Liver (tissue), 8 donors: ENCODE measurements at regions not wholly inside any gene's neighbourhood (a gene's known extent, or its start where the extent isn't known, plus 50 kb on each side); places are given as distances from the start of the nearest gene placed in this dataset.

Source experiments
- DNase-seq: peaks from one replicate; pipeline ENCODE4 v3.0.0-alpha.2; 2017; ENCODE audit warnings: low spot score
- H3K27ac ChIP-seq, 2 donors: one replicate each; pipeline ENCODE4 v1.7.0; 2013; ENCODE audit warnings: inconsistent platforms in 2 of 2, low read length in 2 of 2, control low read depth in 1 of 2, low read depth in 1 of 2, mild to moderate bottlenecking in 1 of 2
- H3K27me3 ChIP-seq, 4 donors: one replicate each; pipeline versions ENCODE4 v1.6.1 to v1.7.0; 2013; ENCODE audit warnings: low read length in 3 of 4, inconsistent platforms in 1 of 4, mild to moderate bottlenecking in 1 of 4, moderate library complexity in 1 of 4; ENCODE audit not compliant: control insufficient read depth in 4 of 4, insufficient read depth in 4 of 4
- H3K36me3 ChIP-seq, 4 donors: one replicate each; pipeline versions ENCODE4 v1.6.1 to v1.7.0; 2013; ENCODE audit warnings: low read length in 3 of 4, mild to moderate bottlenecking in 3 of 4, low read depth in 1 of 4, moderate library complexity in 1 of 4; ENCODE audit not compliant: control insufficient read depth in 4 of 4, insufficient read depth in 3 of 4
- H3K4me1 ChIP-seq, 4 donors: one replicate each; pipeline versions ENCODE4 v1.6.1 to v1.7.0; 2013; ENCODE audit warnings: low read length in 3 of 4, mild to moderate bottlenecking in 3 of 4, moderate library complexity in 1 of 4; ENCODE audit not compliant: control insufficient read depth in 4 of 4, insufficient read depth in 4 of 4
- H3K4me3 ChIP-seq, 3 donors: one replicate each; pipeline versions ENCODE4 v1.6.1 to v1.7.0; 2013; ENCODE audit warnings: low read length in 3 of 3, control low read depth in 1 of 3, low read depth in 1 of 3, mild to moderate bottlenecking in 1 of 3
- H3K9ac ChIP-seq, 2 donors: one replicate each; pipeline ENCODE4 v1.7.0; 2013; ENCODE audit warnings: low read length in 2 of 2, mild to moderate bottlenecking in 2 of 2, moderate library complexity in 2 of 2, control low read depth in 1 of 2, low read depth in 1 of 2
- H3K9me3 ChIP-seq, 4 donors: one replicate each; pipeline versions ENCODE4 v1.6.1 to v1.7.0; 2013; ENCODE audit warnings: low read length in 3 of 4; ENCODE audit not compliant: control insufficient read depth in 4 of 4
- ATF3 ChIP-seq: IDR thresholded peaks from 2 replicates; pipeline ENCODE4 v1.6.1; 2016; ENCODE audit warnings: antibody characterized with exemption
- CTCF ChIP-seq: fragments of 150-350 bp; IDR thresholded peaks from 2 replicates; pipeline ENCODE4 v1.5.1; 2017; ENCODE audit warnings: improper control_type of control experiment, low read depth, low read length; ENCODE audit not compliant: missing input control
- EGR1 ChIP-seq, 2 donors: IDR thresholded peaks; 2 replicates each; pipeline ENCODE4 v1.6.1; 2016 to 2018; ENCODE audit warnings: antibody characterized with exemption in 2 of 2, low read depth in 2 of 2
- FOXA1 ChIP-seq: IDR thresholded peaks from 2 replicates; pipeline ENCODE4 v1.6.1; 2016; ENCODE audit warnings: antibody characterized with exemption
- FOXA2 ChIP-seq: IDR thresholded peaks from 2 replicates; pipeline ENCODE4 v1.6.1; 2016; ENCODE audit warnings: antibody characterized with exemption
- GABPA ChIP-seq, 2 donors: IDR thresholded peaks in 1 of 2; conservative IDR thresholded peaks in 1 of 2; 2 replicates each; pipeline ENCODE4 v1.6.1; 2016; ENCODE audit warnings: antibody characterized with exemption in 2 of 2, mild to moderate bottlenecking in 1 of 2, moderate library complexity in 1 of 2
- HNF4G ChIP-seq: IDR thresholded peaks from 2 replicates; pipeline ENCODE4 v1.6.1; 2016; ENCODE audit warnings: antibody characterized with exemption
- JUND ChIP-seq, 2 donors: IDR thresholded peaks; 2 replicates each; pipeline ENCODE4 v1.6.1; 2016; ENCODE audit warnings: antibody characterized with exemption in 2 of 2
- MAX ChIP-seq: IDR thresholded peaks from 2 replicates; pipeline ENCODE4 v1.6.1; 2016; ENCODE audit warnings: antibody characterized with exemption
- NR2F2 ChIP-seq: IDR thresholded peaks from 2 replicates; pipeline ENCODE4 v1.6.1; 2016; ENCODE audit warnings: antibody characterized with exemption
- RAD21 ChIP-seq, 2 donors: IDR thresholded peaks; 2 replicates each; pipeline ENCODE4 v1.6.1; 2016; ENCODE audit warnings: antibody characterized with exemption in 2 of 2, mild to moderate bottlenecking in 2 of 2
- REST ChIP-seq: IDR thresholded peaks from 2 replicates; pipeline ENCODE4 v1.6.1; 2016; ENCODE audit warnings: antibody characterized with exemption, mild to moderate bottlenecking
- RXRA ChIP-seq, 2 donors: IDR thresholded peaks; 2 replicates each; pipeline ENCODE4 v1.6.1; 2017 to 2018; ENCODE audit warnings: antibody characterized with exemption in 2 of 2, mild to moderate bottlenecking in 1 of 2
- SP1 ChIP-seq: IDR thresholded peaks from 2 replicates; pipeline ENCODE4 v1.6.1; 2018; ENCODE audit warnings: antibody characterized with exemption, mild to moderate bottlenecking
- TAF1 ChIP-seq: conservative IDR thresholded peaks from 2 replicates; pipeline ENCODE4 v1.6.1; 2016; ENCODE audit warnings: antibody characterized with exemption, mild to moderate bottlenecking
- YY1 ChIP-seq: IDR thresholded peaks from 2 replicates; pipeline ENCODE4 v1.6.1; 2016; ENCODE audit warnings: antibody characterized with exemption, mild to moderate bottlenecking
- ZBTB33 ChIP-seq: IDR thresholded peaks from 2 replicates; pipeline ENCODE4 v1.6.1; 2016; ENCODE audit warnings: antibody characterized with exemption
- WGBS: extraction: QIAGEN DNeasy Blood & Tissue Kit; methylation state at CpG from one replicate; pipeline ENCODE4 v1.1.7; 2013; 5-methylcytosine and 5-hydroxymethylcytosine counted together
- donor health status: healthy.
- donor health status: healthy.
- donor health status: healthy.
- donor health status: healthy.
- donor health status: healthy.

- 95% methylated on average over 10 of the region's 10 CpGs for WGBS
- H3K27me3 ChIP-seq, result no peaks in the 10 kb centered on the region
- no peak for TF ChIP-seq RAD21 (IDR thresholded peaks at IDR 0.05)
- TF ChIP-seq EGR1 (IDR thresholded peaks at IDR 0.05; ENCODE audit: low read depth in 2 of 2), result no peak
- TF ChIP-seq JUND (IDR thresholded peaks at IDR 0.05), result no peak
- TF ChIP-seq RXRA (IDR thresholded peaks at IDR 0.05), result no peak
- TF ChIP-seq FOXA2, result no peak
- TF ChIP-seq CTCF, result no peak
- TF ChIP-seq FOXA1, result no peak
- no peak for TF ChIP-seq MAX
- no peak for TF ChIP-seq REST
- TF ChIP-seq ZBTB33, result no peak
- TF ChIP-seq ATF3, result no peak
- no peak for TF ChIP-seq TAF1
- TF ChIP-seq SP1, result no peak
- no peak for TF ChIP-seq GABPA (IDR thresholded peaks at IDR 0.05 in 1 of 2, conservative IDR thresholded peaks at IDR 0.05 in 1 of 2)
Measured at GRCh38 chrX:7220121-7220520, 72.2 kb upstream of the PUDP start.

GRCh38 chrX:7219153-7219705 is 71.3 kb upstream of the PUDP start:
- H3K4me1 ChIP-seq, result no peaks in the 10 kb centered on the region
- H3K27me3 ChIP-seq, result no peaks in the 10 kb centered on the region
- no peaks in the 10 kb centered on the region for H3K9me3 ChIP-seq
- no peak for DNase-seq
- H3K4me3 ChIP-seq, result no peak overlapping the region
- H3K9ac ChIP-seq, result no peak overlapping the region
- 85% methylated on average over 7 of the region's 7 CpGs for WGBS
- no peaks in the 10 kb centered on the region for H3K36me3 ChIP-seq
- TF ChIP-seq HNF4G (no peak), RAD21 (IDR thresholded peaks at IDR 0.05) (no peak), CTCF (no peak), EGR1 (IDR thresholded peaks at IDR 0.05; ENCODE audit: low read depth in 2 of 2) (no peak), MAX (no peak), GABPA (IDR thresholded peaks at IDR 0.05 in 1 of 2, conservative IDR thresholded peaks at IDR 0.05 in 1 of 2) (no peak), ATF3 (no peak), TAF1 (no peak), RXRA (IDR thresholded peaks at IDR 0.05) (no peak), NR2F2 (no peak), FOXA1 (no peak), YY1 (no peak)
- no peak overlapping the region for H3K27ac ChIP-seq

More at GRCh38 chrX:7220121-7220520, 72.2 kb upstream of the PUDP start:
- H3K9me3 ChIP-seq, result no peaks in the 10 kb centered on the region
- H3K4me1 ChIP-seq, result no peaks in the 10 kb centered on the region
- DNase-seq, result no peak
- H3K36me3 ChIP-seq, result no peaks in the 10 kb centered on the region
- no peak overlapping the region for H3K27ac ChIP-seq
- no peak overlapping the region for H3K9ac ChIP-seq
- H3K4me3 ChIP-seq, result no peak overlapping the region
